Skeletal muscle tissue (tissue), 3 donors: ENCODE measurements at regions not wholly inside any gene's neighbourhood (a gene's known extent, or its start where the extent isn't known, plus 50 kb on each side); places are given as distances from the start of the nearest gene placed in this dataset.

Source experiments
- H3K27ac ChIP-seq: one replicate; pipeline ENCODE4 v1.7.0; 2013; ENCODE audit warnings: mild to moderate bottlenecking, low read depth, low read length, inconsistent platforms
- H3K27me3 ChIP-seq, 3 donors: one replicate each; pipeline ENCODE4 v1.7.0; 2013; ENCODE audit warnings: low read length in 3 of 3; ENCODE audit not compliant: control insufficient read depth in 3 of 3, insufficient read depth in 3 of 3
- H3K36me3 ChIP-seq, 3 donors: one replicate each; pipeline ENCODE4 v1.7.0; 2013; ENCODE audit warnings: low read length in 3 of 3; ENCODE audit not compliant: control insufficient read depth in 3 of 3, insufficient read depth in 3 of 3
- H3K4me1 ChIP-seq, 3 donors: one replicate each; pipeline ENCODE4 v1.7.0; 2013; ENCODE audit warnings: low read length in 3 of 3, mild to moderate bottlenecking in 3 of 3; ENCODE audit not compliant: control insufficient read depth in 3 of 3, insufficient read depth in 3 of 3
- H3K4me3 ChIP-seq, 3 donors: one replicate each; pipeline ENCODE4 v1.7.0; 2013; ENCODE audit warnings: low read length in 3 of 3
- H3K9ac ChIP-seq, 3 donors: one replicate each; pipeline ENCODE4 v1.7.0; 2013; ENCODE audit warnings: low read length in 3 of 3, mild to moderate bottlenecking in 3 of 3, moderate library complexity in 2 of 3, low read depth in 1 of 3
- H3K9me3 ChIP-seq, 3 donors: one replicate each; pipeline ENCODE4 v1.7.0; 2013; ENCODE audit warnings: low read length in 3 of 3; ENCODE audit not compliant: control insufficient read depth in 3 of 3
- donor health status: Osteomylitis.

GRCh38 chr16:66231452-66232160 lies 134.9 kb upstream of the CDH5 start:
- Histone ChIP-seq H3K9ac (no peak overlapping the region), H3K27me3 (peaks cover 0 to 10% (median 6%) of the 10 kb centered on the region in 3 donors), H3K36me3 (no peaks in the 10 kb centered on the region), H3K4me1 (peaks cover 1 to 5% (median 3%) of the 10 kb centered on the region in 3 donors), H3K4me3 (no peak overlapping the region), H3K9me3 (no peaks in the 10 kb centered on the region), H3K27ac (no peak overlapping the region)

GRCh38 chr16:66229651-66230050 lies 136.8 kb upstream of the CDH5 start:
- Histone ChIP-seq H3K27me3 (peaks cover 0 to 10% (median 6%) of the 10 kb centered on the region in 3 donors), H3K27ac (no peak overlapping the region)

GRCh38 chr16:66228792-66229191 lies 137.7 kb upstream of the CDH5 start:
- no peak overlapping the region for H3K4me3 ChIP-seq
- no peak overlapping the region for H3K9ac ChIP-seq
- peaks cover 0 to 10% (median 6%) of the 10 kb centered on the region in 3 donors for H3K27me3 ChIP-seq
- H3K27ac ChIP-seq = no peak overlapping the region
- peaks cover 5 to 6% (median 6%) of the 10 kb centered on the region in 3 donors for H3K4me1 ChIP-seq
- no peaks in the 10 kb centered on the region for H3K36me3 ChIP-seq
- no peaks in the 10 kb centered on the region for H3K9me3 ChIP-seq

More at GRCh38 chr16:66229651-66230050, 136.8 kb upstream of the CDH5 start:
- H3K4me3 ChIP-seq = no peak overlapping the region
- H3K36me3 ChIP-seq = no peaks in the 10 kb centered on the region
- no peaks in the 10 kb centered on the region for H3K9me3 ChIP-seq
- no peak overlapping the region for H3K9ac ChIP-seq
- peaks cover 5 to 6% (median 6%) of the 10 kb centered on the region in 3 donors for H3K4me1 ChIP-seq

GRCh38 chr16:66227766-66228530 lies 138.5 kb upstream of the CDH5 start:
- no peak overlapping the region for H3K9ac ChIP-seq
- no peaks in the 10 kb centered on the region for H3K36me3 ChIP-seq
- H3K9me3 ChIP-seq = no peaks in the 10 kb centered on the region
- no peak overlapping the region for H3K27ac ChIP-seq
- peaks cover 5 to 6% (median 6%) of the 10 kb centered on the region in 3 donors for H3K4me1 ChIP-seq
- H3K4me3 ChIP-seq = no peak overlapping the region
- peaks cover 0 to 10% (median 6%) of the 10 kb centered on the region in 3 donors for H3K27me3 ChIP-seq

GRCh38 chr16:66226762-66227161 lies 139.7 kb upstream of the CDH5 start:
- no peak overlapping the region for H3K27ac ChIP-seq
- no peak overlapping the region for H3K9ac ChIP-seq
- H3K27me3 ChIP-seq = peaks cover 0 to 6% (median 5%) of the 10 kb centered on the region in 3 donors
- no peaks in the 10 kb centered on the region for H3K36me3 ChIP-seq
- peaks cover 5 to 6% (median 6%) of the 10 kb centered on the region in 3 donors for H3K4me1 ChIP-seq
- no peak overlapping the region for H3K4me3 ChIP-seq
- no peaks in the 10 kb centered on the region for H3K9me3 ChIP-seq

- Histone ChIP-seq H3K36me3 (no peaks in the 10 kb centered on the region), H3K4me3 (no peak overlapping the region), H3K9ac (no peak overlapping the region), H3K9me3 (no peaks in the 10 kb centered on the region), H3K27ac (no peak overlapping the region), H3K27me3 (peaks cover 0 to 3% (median under 1%) of the 10 kb centered on the region in 3 donors), H3K4me1 (peaks cover 5 to 6% (median 6%) of the 10 kb centered on the region in 3 donors)
These were observed 140.8 kb upstream of the CDH5 start for GRCh38 chr16:66225696-66226095.

- Histone ChIP-seq H3K4me1 (peaks cover 5 to 6% (median 6%) of the 10 kb centered on the region in 3 donors), H3K36me3 (no peaks in the 10 kb centered on the region), H3K27ac (no peak overlapping the region), H3K4me3 (no peak overlapping the region), H3K9ac (no peak overlapping the region), H3K9me3 (no peaks in the 10 kb centered on the region), H3K27me3 (no peaks in the 10 kb centered on the region)
These were observed 141.9 kb upstream of the CDH5 start for GRCh38 chr16:66224626-66225025.

GRCh38 chr16:66224186-66224585 lies 142.3 kb upstream of the CDH5 start:
- no peaks in the 10 kb centered on the region for H3K9me3 ChIP-seq
- no peak overlapping the region for H3K4me3 ChIP-seq
- no peaks in the 10 kb centered on the region for H3K27me3 ChIP-seq
- H3K4me1 ChIP-seq = peaks cover 5 to 6% (median 6%) of the 10 kb centered on the region in 3 donors
- H3K27ac ChIP-seq = no peak overlapping the region
- no peak overlapping the region for H3K9ac ChIP-seq
- H3K36me3 ChIP-seq = no peaks in the 10 kb centered on the region

- Histone ChIP-seq H3K9ac (no peak overlapping the region), H3K27ac (no peak overlapping the region), H3K4me3 (no peak overlapping the region), H3K9me3 (no peaks in the 10 kb centered on the region), H3K27me3 (no peaks in the 10 kb centered on the region), H3K4me1 (peaks cover 5 to 6% (median 6%) of the 10 kb centered on the region in 3 donors), H3K36me3 (no peaks in the 10 kb centered on the region)
These were observed 143.2 kb upstream of the CDH5 start for GRCh38 chr16:66223176-66223780.

- H3K36me3 ChIP-seq = no peaks in the 10 kb centered on the region
- no peak overlapping the region for H3K27ac ChIP-seq
- no peak overlapping the region for H3K4me3 ChIP-seq
- H3K4me1 ChIP-seq = peaks cover 5 to 6% (median 6%) of the 10 kb centered on the region in 3 donors
- H3K9me3 ChIP-seq = no peaks in the 10 kb centered on the region
- no peaks in the 10 kb centered on the region for H3K27me3 ChIP-seq
- H3K9ac ChIP-seq = no peak overlapping the region
These were observed 143.7 kb upstream of the CDH5 start for GRCh38 chr16:66222756-66223155.
